Suprapubic skin (tissue), 4 donors: ENCODE measurements at regions not wholly inside any gene's neighbourhood (a gene's known extent, or its start where the extent isn't known, plus 50 kb on each side); places are given as distances from the start of the nearest gene placed in this dataset.

Source experiments
- CTCF ChIP-seq, 2 donors: fragments of 200-600 bp in 1 of 2; fragments of 450-650 bp in 1 of 2; sonication (generic) in 1 of 2; IDR thresholded peaks; one replicate each; pipeline ENCODE4 v1.5.1; 2016 to 2019; ENCODE audit warnings: antibody characterized with exemption in 2 of 2, mild to moderate bottlenecking in 1 of 2, moderate library complexity in 1 of 2
- EP300 ChIP-seq: sonication (generic); formaldehyde crosslinking; IDR thresholded peaks from one replicate; pipeline ENCODE4 v1.6.1; 2017; ENCODE audit warnings: antibody characterized with exemption
- POLR2A ChIP-seq, 2 donors: fragments of 450-650 bp; IDR thresholded peaks; one replicate each; pipeline ENCODE4 v1.6.1; 2017; ENCODE audit warnings: antibody characterized with exemption in 2 of 2, mild to moderate bottlenecking in 2 of 2, moderate library complexity in 2 of 2
- POLR2AphosphoS5 ChIP-seq, 3 donors: sonication (generic); formaldehyde crosslinking; IDR thresholded peaks; one replicate each; pipeline ENCODE4 v1.6.1; 2017; ENCODE audit warnings: antibody characterized with exemption in 3 of 3

- no peak for TF ChIP-seq POLR2AphosphoS5 (IDR thresholded peaks at IDR 0.05)
- TF ChIP-seq CTCF (IDR thresholded peaks at IDR 0.05) = no peak
- no peak for TF ChIP-seq POLR2A (IDR thresholded peaks at IDR 0.05)
- no peak for TF ChIP-seq EP300
Observed at GRCh38 chr6:119801056-119801455, 451.5 kb upstream of the MAN1A1 start.
